Keratinocyte (primary cell): ENCODE measurements at regions not wholly inside any gene's neighbourhood (a gene's known extent, or its start where the extent isn't known, plus 50 kb on each side); places are given as distances from the start of the nearest gene placed in this dataset.

ENCODE experiments used
- DNase-seq: peaks from one replicate; pipeline ENCODE4 v3.0.0-alpha.2; 2011; ENCODE audit warnings: low read depth, missing footprints, low spot score
- FAIRE-seq: peaks from 2 replicates; lab custom pipeline; 2011; peaks lifted over from hg19 to GRCh38; lab: Jason Lieb, UNC
- H2AFZ ChIP-seq: 2 replicates; pipeline ENCODE4 v1.6.0; 2012; ENCODE audit warnings: low read length, control low read depth, inconsistent platforms; ENCODE audit not compliant: control insufficient read depth
- H3K27ac ChIP-seq: 2 replicates; pipeline ENCODE4 v1.5.1; 2011; ENCODE audit warnings: low read length; ENCODE audit not compliant: control insufficient read depth, insufficient read depth
- H3K27me3 ChIP-seq: 3 replicates; pipeline ENCODE4 v1.6.0; 2011; ENCODE audit warnings: low read length; ENCODE audit not compliant: control insufficient read depth, insufficient read depth; ENCODE audit errors: extremely low read depth
- H3K36me3 ChIP-seq, 2 experiments: 2 replicates in 1 of 2; 3 replicates in 1 of 2; pipeline ENCODE4 v1.5.1; 2011; ENCODE audit warnings: low read length in 2 of 2, mild to moderate bottlenecking in 1 of 2; ENCODE audit not compliant: control insufficient read depth in 2 of 2, insufficient read depth in 2 of 2; ENCODE audit errors: extremely low read depth in 1 of 2
- H3K4me1 ChIP-seq: 3 replicates; pipeline ENCODE4 v1.5.1; 2011; ENCODE audit warnings: low read length; ENCODE audit not compliant: control insufficient read depth, insufficient read depth; ENCODE audit errors: extremely low read depth
- H3K4me2 ChIP-seq: 3 replicates; pipeline ENCODE4 v1.6.0; 2011; ENCODE audit warnings: low read depth, low read length; ENCODE audit not compliant: control insufficient read depth, insufficient read depth; ENCODE audit errors: extremely low read depth
- H3K4me3 ChIP-seq, 3 experiments: fragments of 200-600 bp in 1 of 3; sonication (generic) in 1 of 3; 2 replicates in 2 of 3; 3 replicates in 1 of 3; pipeline ENCODE4 v1.5.1; 2011 to 2016; ENCODE audit warnings: low read length in 3 of 3, mild to moderate bottlenecking in 3 of 3, control low read depth in 2 of 3, inconsistent platforms in 1 of 3, low read depth in 1 of 3, mixed read lengths in 1 of 3, mixed run types in 1 of 3, moderate library complexity in 1 of 3; ENCODE audit not compliant: control insufficient read depth in 2 of 3, insufficient read depth in 2 of 3; ENCODE audit errors: extremely low read depth in 1 of 3
- H3K79me2 ChIP-seq: 2 replicates; pipeline ENCODE4 v1.6.0; 2012; ENCODE audit warnings: low read length; ENCODE audit not compliant: control insufficient read depth, insufficient read depth
- H3K9ac ChIP-seq: 3 replicates; pipeline ENCODE4 v1.6.0; 2011; ENCODE audit warnings: low read length; ENCODE audit not compliant: control insufficient read depth, insufficient read depth; ENCODE audit errors: extremely low read depth
- H3K9me1 ChIP-seq: 3 replicates; pipeline ENCODE4 v1.6.0; 2011; ENCODE audit warnings: low read length; ENCODE audit not compliant: control insufficient read depth, insufficient read depth; ENCODE audit errors: extremely low read depth
- H3K9me3 ChIP-seq: 2 replicates; pipeline ENCODE4 v1.5.1; 2012; ENCODE audit warnings: low read depth, low read length; ENCODE audit not compliant: control insufficient read depth
- H4K20me1 ChIP-seq: 3 replicates; pipeline ENCODE4 v1.6.0; 2011; ENCODE audit warnings: low read length; ENCODE audit not compliant: control insufficient read depth, insufficient read depth; ENCODE audit errors: extremely low read depth
- CTCF ChIP-seq, 3 experiments: IDR thresholded peaks in 1 of 3; conservative IDR thresholded peaks in 1 of 3; optimal IDR thresholded peaks in 1 of 3; 2 replicates in 2 of 3; 3 replicates in 1 of 3; pipeline versions ENCODE3 to v1.5.1; 2011; ENCODE audit warnings: low read length in 3 of 3, mild to moderate bottlenecking in 3 of 3, moderate library complexity in 2 of 3, control low read depth in 1 of 3, inconsistent platforms in 1 of 3; ENCODE audit not compliant: insufficient read depth in 2 of 3; ENCODE audit errors: extremely low read depth in 1 of 3
- EZH2 ChIP-seq: IDR thresholded peaks from one replicate; pipeline ENCODE4 v1.6.1; 2012; ENCODE audit warnings: inconsistent platforms, mild to moderate bottlenecking, low read length, moderate library complexity
- dilution Hi-C: fragments of 300-500 bp; cut with MboI; formaldehyde crosslinking; loops from one replicate; pipeline ENCODE4 v1.7.0; 2020; ENCODE audit warnings: low sequenced_read_pairs; ENCODE audit not compliant: extremely low pct_ligation_motif_present

DNA sequence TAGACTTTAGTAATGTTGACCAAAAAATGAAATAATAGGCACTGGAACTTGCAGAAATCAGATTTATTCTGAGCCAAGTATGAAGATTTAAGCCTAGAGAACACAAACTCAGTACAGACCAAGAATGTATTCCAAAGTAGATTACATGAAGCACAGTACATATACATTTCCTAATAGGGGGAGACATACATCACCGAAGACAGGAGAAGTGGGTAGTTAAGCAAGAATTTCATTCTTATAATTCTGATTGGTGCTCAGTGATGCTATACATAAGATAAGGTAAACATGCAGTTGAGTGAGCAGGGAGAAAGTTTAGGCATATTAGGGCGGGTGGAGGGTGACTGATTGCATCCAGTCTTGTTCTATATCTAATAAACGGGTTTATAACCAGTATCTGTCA is 2218.8 kb downstream of the PCDH9 start:
- no peak for DNase-seq
- H3K79me2 ChIP-seq: no peaks in the 10 kb centered on the region
- TF ChIP-seq EZH2 (no peak), CTCF (optimal IDR thresholded peaks at IDR 0.05 in 1 of 3, IDR thresholded peaks at IDR 0.05 in 1 of 3, conservative IDR thresholded peaks at IDR 0.05 in 1 of 3; ENCODE audit: extremely low read depth in 1 of 3, insufficient read depth in 2 of 3, low read length in 3 of 3) (no peak)
- no peak overlapping the region for H3K4me2 ChIP-seq
- no peak for FAIRE-seq
- no peaks in the 10 kb centered on the region for H4K20me1 ChIP-seq
- no peaks in the 10 kb centered on the region for H3K36me3 ChIP-seq
- H3K27me3 ChIP-seq: no peaks in the 10 kb centered on the region
- no peaks in the 10 kb centered on the region for H3K9me1 ChIP-seq
- no peak overlapping the region for H3K4me3 ChIP-seq
- no peaks in the 10 kb centered on the region for H3K9me3 ChIP-seq
- no peak overlapping the region for H2AFZ ChIP-seq
- no peaks in the 10 kb centered on the region for H3K4me1 ChIP-seq
- dilution Hi-C loops: no loop called here
- H3K9ac ChIP-seq: no peak overlapping the region
- H3K27ac ChIP-seq: no peak overlapping the region

GRCh38 chr13:64997438-64997837 is 2232.7 kb downstream of the PCDH9 start:
- Histone ChIP-seq H3K9me3 (no peaks in the 10 kb centered on the region), H3K9me1 (no peaks in the 10 kb centered on the region), H3K79me2 (no peaks in the 10 kb centered on the region), H3K4me2 (no peak overlapping the region), H3K4me3 (no peak overlapping the region), H3K9ac (no peak overlapping the region), H4K20me1 (no peaks in the 10 kb centered on the region), H3K27me3 (no peaks in the 10 kb centered on the region), H3K36me3 (no peaks in the 10 kb centered on the region), H3K4me1 (no peaks in the 10 kb centered on the region), H3K27ac (no peak overlapping the region), H2AFZ (no peak overlapping the region)
- no peak for DNase-seq
- no peak for TF ChIP-seq EZH2
- no peak for TF ChIP-seq CTCF (optimal IDR thresholded peaks at IDR 0.05 in 1 of 3, IDR thresholded peaks at IDR 0.05 in 1 of 3, conservative IDR thresholded peaks at IDR 0.05 in 1 of 3; ENCODE audit: extremely low read depth in 1 of 3, insufficient read depth in 2 of 3, low read length in 3 of 3)
- dilution Hi-C loops: no loop called here
- no peak for FAIRE-seq
